Lung microvascular endothelial cell (primary cell): ENCODE measurements at regions not wholly inside any gene's neighbourhood (a gene's known extent, or its start where the extent isn't known, plus 50 kb on each side); places are given as distances from the start of the nearest gene placed in this dataset.
"Not testable (repeated sequence)": the region's sequence is repeated elsewhere in the genome, so short reads cannot be mapped to it uniquely, and the experiment has no call there.

Experiments used
- DNase-seq, 2 donors: peaks; one replicate each; pipeline versions ENCODE4 v3.0.0 to v3.0.0-alpha.2; 2010; ENCODE audit warnings: low read depth in 2 of 2

- DNase-seq: peak; percentile 11 to 29
Measured at GRCh38 chr5:112472614-112473013, 53.5 kb upstream of the EPB41L4A start.

- DNase-seq: no peak
Measured at GRCh38 chr5:112473989-112474388, 54.9 kb upstream of the EPB41L4A start.

DNA sequence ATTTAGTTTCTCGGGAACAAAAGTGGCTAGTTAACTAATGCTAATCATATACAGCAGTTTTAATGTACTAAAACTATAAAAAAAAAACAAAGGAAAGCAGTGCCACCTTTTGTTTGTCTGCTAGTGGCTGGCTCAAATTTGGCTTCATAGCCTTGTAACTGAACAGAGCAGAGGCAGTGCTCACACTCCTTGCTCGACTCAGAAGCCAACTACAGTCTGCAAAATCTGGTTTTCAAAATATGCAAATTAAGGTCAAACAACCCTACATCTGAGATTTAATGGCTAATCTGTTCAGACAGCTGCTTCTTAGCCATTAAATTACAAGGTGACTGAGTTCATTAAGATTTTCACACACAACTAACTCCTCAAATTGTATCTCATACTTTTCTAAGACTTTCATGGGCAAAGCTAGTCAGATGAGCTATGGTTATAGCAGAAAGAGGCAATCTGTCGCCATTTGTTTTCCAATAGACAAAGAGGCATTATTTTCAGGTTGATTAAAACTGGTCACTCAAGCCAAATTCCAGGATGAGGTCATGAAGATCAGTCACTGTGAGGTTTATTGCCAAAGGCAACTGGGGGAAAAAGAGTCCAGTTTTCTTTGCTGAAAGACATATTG is 56.8 kb upstream of the EPB41L4A start:
- peak in 1 of 2 donors; percentile 49 for DNase-seq

- DNase-seq: peak in 1 of 2 donors; percentile 47
Measured at GRCh38 chr5:112479418-112479817, 60.3 kb upstream of the EPB41L4A start.

DNA sequence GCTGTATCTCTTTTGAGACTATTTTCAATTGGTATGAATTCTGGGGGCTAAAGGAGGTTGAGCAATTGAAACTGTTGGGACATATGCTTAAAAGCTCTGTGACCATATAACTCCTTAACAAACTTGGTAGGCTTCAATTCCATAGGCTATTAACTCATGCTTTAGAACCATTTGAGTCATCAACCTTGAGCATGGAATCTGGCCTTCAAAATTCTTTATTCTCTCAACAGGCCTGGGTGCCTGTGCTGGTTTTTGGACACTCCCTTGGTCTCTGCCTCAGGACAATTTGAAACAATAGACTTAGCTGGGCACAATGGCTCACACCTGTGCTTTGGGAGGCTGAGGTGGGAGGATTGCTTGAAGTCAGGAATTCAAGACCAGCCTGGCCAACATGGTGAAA is 61.4 kb upstream of the EPB41L4A start:
- no peak for DNase-seq

GRCh38 chr5:112483704-112484103 is 64.6 kb upstream of the EPB41L4A start:
- no peak for DNase-seq

GRCh38 chr5:112485934-112486355 is 66.9 kb upstream of the EPB41L4A start:
- peak in 1 of 2 donors; percentile 43 for DNase-seq

- DNase-seq: peak; percentile 9 to 29
Measured at GRCh38 chr5:112491257-112491656, 72.2 kb upstream of the EPB41L4A start.

DNA sequence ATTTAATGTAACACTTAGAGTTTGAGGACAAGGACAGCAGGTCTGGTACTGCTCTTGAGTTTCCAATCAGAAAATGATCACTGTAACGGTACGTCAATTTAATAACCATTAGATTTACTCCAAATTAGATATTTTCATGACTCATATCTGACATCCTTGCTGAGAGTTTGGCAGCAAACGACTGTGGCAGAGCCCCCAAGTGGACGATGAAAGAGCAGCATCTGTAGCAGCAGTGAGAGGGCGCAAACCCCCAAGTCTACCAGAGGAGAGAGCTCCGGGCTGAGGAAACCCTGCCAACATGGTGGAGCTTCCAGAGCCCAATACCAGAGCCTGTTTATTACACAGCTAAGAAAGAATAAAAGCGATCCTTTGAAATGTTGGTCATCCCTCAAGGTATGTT is 73.2 kb upstream of the EPB41L4A start:
- peak; percentile 62 to 78 for DNase-seq

DNA sequence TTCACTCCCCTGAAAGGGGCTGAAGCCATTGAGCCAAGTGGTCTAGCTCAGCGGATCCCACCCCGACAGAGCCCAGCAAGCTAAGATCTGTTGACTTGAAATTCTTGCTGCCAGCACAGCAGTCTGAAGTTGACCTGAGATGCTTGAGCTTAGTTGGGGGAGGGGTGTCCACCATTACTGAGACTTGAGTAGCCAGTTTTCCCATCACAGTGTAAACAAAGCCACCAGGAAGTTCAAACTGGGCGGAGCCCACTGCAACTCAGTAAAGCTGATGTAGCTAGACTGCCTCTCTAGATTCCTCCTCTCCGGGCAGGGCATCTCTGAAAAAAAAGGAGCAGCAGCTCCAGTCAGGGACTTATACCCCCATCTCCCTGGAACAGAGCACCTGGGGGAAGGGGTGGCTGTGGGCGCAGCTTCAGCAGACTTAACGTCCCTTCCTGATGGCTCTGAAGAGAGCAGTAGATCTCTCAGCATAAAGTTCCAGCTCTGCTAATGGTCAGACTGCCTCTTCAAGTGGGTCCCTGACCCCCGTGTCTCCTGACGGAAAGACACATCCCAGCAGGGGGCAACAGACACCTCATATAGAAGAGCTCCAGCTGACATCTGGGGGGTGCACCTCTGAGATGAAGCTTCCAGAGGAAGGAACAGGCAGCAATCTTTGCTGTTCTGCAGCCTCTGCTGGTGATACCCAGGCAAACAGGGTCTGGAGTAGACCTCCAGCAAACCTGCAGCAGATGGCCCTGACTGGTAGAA is 84.8 kb upstream of the EPB41L4A start:
- DNase-seq: not testable (repeated sequence)

- DNase-seq: not testable (repeated sequence)
Measured at GRCh38 chr5:112509097-112509496, 90.0 kb upstream of the EPB41L4A start.

DNA sequence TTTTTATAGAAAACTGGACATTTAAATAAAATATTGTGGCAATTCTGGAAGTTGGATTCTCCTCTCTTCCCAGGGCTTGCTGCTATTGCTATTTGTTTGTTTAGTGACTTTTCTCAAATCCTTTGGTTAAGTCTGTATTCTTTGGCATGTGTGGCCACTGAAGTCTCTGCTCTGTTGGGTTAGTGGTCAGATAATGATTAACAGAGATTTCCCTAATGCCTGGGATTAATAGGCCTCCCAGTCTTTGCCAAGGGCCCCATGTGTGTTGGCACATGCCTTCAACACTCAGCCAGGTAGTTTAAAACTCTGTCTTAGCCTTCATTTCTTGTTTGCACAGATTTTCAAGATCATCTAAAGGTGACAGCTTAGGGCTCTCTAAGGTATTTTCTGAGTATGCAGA is 92.8 kb upstream of the EPB41L4A start:
- DNase-seq: no peak

GRCh38 chr5:112512901-112513300 is 93.8 kb upstream of the EPB41L4A start:
- DNase-seq: no peak

DNA sequence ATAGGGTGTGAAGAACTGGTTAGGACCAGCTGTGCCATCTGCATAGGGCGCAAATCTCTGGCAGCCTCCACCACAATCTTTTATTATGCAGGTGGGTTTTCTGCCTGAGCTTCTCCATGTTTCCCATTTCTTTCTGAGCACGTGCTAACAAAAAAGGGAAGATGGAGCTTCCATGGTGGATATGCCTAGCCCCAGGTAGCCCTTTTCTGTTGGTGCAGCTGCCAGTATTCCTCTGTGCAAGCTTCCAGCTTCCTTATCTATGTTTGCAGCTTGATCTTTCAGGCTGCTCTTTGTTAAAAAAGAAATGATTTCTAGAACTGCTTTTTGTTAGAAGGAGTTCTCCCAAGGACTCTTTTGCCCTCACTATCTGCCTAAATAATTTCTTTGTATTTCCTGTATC is 95.0 kb upstream of the EPB41L4A start:
- no peak for DNase-seq

DNA sequence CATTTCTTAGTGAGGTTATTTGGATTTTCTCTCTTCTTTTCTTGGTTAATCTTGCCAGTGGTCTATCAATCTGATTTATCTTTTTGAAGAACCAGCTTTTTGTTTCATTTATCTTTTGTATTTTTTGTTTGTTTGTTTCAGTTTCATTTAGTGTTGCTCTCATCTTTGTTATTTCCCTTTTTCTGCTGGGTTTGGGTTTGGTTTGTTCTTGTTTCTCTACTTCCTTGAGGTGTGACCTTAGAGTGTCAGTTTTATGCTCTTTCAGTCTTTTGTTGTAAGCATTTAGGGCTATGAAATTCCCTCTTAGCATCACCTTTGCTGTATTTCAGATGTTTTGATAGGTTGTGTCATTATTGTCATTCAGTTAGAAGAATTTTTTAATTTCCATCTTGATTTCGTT is 101.4 kb upstream of the EPB41L4A start:
- not testable (repeated sequence) for DNase-seq

GRCh38 chr5:112522891-112523673 is 104.0 kb upstream of the EPB41L4A start:
- DNase-seq: not testable (repeated sequence)

DNA sequence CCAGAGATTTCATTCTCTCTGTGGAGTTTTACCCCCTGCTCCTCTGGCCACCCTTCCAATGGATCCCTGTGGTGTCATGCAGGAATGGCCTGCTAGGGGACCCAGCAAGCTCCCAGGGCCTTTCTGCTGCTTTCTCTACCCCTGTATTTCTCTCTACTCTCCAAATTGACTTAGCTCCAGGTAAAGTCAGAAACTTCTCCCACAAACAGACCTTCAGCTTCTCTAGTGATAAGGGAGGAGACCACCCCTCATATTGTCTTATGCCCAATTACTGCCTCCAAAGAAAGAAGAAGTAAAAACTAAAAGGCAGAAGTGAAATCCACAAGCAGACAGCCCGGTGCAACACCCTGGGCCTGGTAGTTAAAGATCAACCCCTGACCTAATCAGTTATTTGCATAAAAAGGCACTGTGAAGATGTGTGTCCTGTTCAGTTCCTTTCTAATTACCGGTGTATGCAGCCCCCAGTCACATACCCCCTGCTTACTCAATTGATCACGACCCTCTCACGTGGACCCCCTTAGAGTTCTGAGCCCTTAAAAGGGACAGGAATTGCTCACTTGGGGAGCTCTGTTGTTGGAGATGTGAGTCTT is 104.7 kb upstream of the EPB41L4A start:
- not testable (repeated sequence) for DNase-seq

DNA sequence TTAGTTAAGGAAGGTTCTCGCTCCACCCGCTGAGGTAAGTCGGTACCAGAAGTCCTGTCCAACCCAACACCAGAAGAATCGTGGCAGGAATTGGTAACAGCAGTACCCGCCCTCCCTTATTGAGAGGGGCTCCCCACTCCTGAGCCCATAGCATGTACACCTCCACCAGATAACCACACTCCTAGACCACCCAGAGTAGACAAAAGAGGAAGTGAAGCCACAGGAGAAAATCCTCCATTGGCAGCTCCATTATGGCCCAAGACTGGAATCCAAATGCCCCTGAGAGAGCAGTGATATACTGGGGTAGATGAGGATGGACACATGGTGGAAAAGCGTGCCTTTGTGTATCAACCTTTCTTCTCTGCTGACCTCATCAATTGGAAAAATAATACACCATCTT is 106.1 kb upstream of the EPB41L4A start:
- no peak for DNase-seq

DNA sequence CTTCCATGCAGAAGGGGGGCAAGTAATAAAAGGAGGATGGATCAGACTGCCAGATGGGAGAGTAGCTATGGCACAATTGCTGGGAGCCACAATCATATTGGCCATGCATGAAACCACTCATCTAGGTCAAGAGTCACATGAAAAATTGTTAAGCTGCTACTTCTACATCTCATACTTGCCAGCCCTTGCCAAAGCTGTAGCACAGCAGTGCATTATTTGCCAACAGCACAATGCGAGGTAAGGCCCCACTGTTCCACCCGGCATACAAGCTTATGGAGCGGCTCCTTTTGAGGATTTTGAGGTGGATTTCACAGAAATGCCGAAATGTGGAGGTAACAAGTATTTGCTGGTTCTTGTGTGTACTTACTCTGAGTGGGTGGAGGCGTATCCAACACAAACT is 109.9 kb upstream of the EPB41L4A start:
- no peak for DNase-seq

DNA sequence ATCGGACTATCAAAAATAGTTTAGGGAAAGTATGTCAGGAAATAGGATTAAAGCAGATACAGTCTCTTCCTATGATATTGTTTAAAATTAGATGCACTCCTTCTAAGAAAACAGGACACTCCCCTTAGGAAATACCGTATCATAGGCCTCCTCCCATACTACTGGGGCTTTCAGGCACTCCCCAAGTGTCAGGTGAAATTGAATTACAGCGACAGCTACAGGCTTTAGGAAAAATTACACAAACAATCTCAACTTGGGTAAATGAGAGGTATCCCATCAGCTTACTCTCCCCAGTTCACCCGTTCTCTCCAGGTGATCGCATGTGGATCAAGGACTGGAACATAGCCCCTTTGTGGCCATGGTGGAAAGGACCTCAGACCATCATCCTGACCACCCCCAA is 110.4 kb upstream of the EPB41L4A start:
- DNase-seq: peak; percentile 35 to 43

DNA sequence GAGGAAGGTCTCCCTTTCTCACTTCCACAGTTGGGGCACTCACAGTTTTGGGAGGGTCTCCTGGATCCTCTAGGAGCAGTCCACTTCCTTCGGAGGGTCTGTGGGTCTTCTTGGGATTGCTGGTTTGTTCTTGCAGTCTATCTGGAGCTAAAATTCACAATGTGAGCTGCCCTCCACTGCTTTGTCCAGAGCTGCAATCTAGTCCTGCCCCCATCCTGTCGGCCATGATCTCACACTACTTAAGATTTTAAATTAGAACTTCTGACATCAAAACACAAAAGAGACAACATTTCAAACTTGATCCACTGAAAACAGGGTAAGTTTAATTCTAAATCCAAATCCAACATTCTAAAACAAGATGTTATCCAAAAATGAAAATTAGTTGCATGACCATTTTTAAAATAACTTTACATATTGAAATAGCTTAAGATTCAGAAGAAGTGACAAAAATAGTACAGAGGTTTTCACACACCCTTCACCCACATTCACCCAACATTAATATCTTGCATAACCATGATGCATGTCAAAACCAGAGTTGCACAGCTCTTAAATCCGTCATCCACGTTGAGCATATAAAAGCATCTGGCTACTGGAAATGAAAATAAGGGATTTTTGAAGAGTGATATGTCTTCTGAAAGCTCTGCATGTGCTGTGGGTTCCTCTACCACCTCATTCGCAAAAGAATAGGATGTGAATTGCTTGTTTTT is 113.7 kb upstream of the EPB41L4A start:
- no peak for DNase-seq
